ENCODE measurements at regions not wholly inside any gene's neighbourhood (a gene's known extent, or its start where the extent isn't known, plus 50 kb on each side); places are given as distances from the start of the nearest gene placed in this dataset.

- TF ChIP-seq CTCF (IDR thresholded peaks at IDR 0.05; ENCODE audit: low read depth, low read length, missing input control) = no peak
- no peak for TF ChIP-seq REST (IDR thresholded peaks at IDR 0.05)
These were observed 78.8 kb upstream of the RALY start for GRCh38 chr20:33914919-33915318.

Measured in liver (tissue), 2 donors.